Pulmonary artery endothelial cell (primary cell): ENCODE measurements at regions not wholly inside any gene's neighbourhood (a gene's known extent, or its start where the extent isn't known, plus 50 kb on each side); places are given as distances from the start of the nearest gene placed in this dataset.

Experiments
- DNase-seq: peaks from one replicate; pipeline ENCODE4 v3.0.0-alpha.2; 2011; ENCODE audit warnings: low read depth, low spot score

DNA sequence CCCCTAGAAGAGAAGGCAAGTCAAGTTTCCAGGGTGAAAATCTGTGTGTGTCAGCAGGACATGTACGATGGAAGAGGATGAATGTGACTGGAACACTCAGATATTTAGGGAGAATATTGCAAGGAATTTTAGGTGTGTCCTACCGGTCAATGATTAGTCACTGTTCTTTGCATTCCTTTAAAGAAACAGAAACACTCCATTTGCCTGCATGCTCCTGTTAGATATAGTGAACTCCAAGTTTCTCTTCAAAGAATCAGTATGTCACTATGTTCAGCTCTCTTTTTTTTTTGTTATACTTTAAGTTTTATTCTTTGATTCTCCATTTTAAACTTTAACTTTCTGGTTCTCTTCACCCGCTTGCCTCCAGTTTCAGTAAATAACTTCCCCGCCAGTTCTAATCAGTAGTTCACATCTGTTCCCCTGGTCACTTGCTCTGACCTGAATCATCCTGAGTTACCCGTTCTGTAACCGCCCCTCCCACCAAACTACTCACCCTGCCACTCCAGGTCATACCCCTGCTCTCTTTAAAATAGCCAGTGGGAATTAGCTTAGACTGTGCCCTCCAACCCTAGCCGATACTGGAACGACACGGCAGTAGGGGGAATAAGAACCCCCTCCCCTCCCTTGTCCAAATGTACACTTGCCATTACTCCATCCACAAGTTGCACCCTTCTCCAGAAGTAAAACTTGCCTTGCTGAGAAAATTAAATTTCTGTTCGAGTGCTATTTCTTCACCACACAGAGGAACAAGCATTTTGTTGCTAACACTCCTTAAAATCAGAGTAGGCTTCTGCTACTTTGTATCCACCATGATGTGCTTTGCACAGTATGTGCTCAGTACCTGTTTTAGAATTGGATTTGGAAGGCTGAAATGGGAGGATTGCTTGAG, 268.4 kb downstream of the METTL4 start:
- DNase-seq, result no peak

DNA sequence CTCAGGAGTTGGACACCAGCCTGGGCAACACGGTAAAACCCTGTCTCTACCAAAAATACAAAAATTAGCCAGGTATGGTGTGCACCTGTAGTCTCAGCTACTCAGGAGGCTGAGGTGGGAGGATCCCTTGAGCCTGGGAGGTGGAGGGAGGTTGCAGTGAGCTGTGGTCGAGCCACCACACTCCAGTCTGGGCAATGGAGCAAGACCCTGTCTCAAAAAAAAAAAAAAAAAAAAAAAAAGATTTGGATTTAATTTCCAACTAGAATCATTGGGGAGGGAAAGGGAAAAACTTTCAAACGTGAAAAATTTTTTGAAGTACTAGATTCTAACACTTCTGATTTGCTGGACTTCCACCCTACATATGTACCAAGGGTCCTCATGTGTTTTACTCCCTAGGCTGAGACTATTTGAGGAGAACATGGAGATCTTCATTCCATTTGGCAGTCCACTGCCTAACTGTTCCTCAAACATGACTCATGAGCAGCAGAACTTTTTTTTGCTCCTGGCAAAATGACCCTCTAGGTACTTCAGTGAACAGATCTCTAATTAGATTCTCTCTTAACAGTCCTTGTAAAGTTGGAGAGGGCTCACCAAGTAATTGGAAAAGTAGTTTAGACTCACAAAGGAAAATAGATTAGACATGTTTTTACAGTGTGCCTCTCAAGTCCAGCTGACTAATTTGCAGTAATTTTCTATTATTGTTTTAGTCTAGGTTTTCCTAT, 267.6 kb downstream of the METTL4 start:
- peak; percentile 10 for DNase-seq

- DNase-seq, result peak; percentile 63
Measured at GRCh38 chr18:2304378-2305175, 266.7 kb downstream of the METTL4 start.

- no peak for DNase-seq
Measured at GRCh38 chr18:2306606-2307005, 264.7 kb downstream of the METTL4 start.

DNA sequence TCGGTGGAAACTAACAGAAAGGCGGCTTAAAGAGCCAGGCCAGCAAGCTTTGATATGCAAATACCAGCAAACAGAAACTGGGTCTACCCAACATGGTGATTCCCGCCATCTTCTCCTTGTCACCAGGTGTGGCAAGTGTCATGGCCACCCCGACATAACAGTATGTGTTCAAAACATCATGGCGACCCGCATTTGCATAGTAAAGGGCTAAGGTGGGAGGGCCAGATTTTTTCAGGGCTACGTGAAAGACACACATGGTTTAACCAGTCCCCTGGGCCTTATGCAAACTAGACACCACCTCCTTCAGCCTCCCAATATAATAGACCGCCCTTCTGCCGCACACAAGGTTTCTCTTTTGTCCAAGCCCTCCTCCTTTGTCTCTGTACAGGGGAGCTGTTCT, 260.4 kb downstream of the METTL4 start:
- no peak for DNase-seq

DNA sequence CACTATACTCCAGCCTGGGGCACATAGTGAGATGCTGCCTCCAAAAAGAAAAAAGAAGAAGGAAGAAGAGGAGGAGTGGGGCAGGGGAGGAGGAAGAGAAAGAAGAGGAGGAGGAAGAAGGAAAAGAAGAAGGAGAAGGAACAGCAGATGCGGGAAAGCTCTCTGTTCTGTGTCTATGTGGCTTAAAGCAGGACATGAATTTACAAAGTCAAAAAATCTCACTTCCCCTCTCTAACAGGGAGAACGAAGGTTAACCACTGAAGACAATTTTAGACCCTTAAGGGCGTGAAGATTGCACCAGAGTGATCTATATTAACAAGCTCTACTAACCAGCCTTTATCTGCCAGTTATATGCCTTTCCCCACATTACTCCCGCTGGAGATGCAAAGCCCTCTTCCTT, 258.9 kb downstream of the METTL4 start:
- DNase-seq, result no peak

DNA sequence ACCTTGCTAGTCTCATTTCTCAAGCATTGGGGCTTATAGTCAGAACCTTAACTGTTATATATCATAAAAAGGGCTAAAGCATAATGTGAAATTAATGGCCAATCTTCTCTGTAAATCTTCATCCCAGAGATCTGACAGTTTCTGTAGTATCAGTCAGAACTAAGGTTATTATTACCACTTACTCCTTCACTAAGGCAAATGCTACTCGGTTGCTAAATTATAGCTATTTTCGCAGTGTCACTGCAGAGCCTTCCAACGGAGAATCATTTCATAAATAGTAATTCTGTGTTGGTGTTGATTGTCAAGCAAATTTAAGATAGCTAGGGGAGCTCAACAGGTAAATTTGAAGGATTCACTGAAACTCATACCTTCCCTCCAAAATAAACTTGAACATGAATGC, 258.0 kb downstream of the METTL4 start:
- DNase-seq, result no peak

DNA sequence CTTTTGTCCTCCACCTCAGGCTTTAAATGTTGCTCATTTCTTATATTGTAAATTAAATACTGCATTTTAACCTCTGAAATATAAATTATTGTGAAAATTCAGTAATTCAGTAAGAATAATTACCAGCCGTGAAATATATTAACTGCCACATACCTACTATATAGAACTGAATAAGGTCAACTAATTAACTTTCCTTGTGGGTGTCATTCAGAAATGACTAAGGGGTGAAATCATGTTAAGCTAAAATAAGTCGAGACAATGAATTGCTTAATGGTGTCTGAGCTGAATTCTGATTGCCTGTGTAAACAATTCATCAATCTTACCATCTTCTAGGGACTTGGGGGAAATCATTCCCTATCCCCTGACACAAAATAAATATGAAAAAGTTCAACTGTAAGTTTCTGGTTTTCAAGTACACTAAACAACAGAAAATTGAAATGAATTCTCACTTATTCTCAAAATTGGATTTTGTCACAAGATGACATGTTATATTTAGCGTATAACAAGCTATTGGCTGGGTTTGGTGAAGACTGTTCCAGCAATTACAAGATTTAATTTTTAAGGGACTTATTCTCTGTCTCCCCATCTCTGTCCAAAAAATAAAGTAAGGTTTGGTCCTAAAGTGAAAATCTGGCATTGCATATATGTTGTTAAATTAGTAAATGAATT, 255.1 kb downstream of the METTL4 start:
- no peak for DNase-seq

DNA sequence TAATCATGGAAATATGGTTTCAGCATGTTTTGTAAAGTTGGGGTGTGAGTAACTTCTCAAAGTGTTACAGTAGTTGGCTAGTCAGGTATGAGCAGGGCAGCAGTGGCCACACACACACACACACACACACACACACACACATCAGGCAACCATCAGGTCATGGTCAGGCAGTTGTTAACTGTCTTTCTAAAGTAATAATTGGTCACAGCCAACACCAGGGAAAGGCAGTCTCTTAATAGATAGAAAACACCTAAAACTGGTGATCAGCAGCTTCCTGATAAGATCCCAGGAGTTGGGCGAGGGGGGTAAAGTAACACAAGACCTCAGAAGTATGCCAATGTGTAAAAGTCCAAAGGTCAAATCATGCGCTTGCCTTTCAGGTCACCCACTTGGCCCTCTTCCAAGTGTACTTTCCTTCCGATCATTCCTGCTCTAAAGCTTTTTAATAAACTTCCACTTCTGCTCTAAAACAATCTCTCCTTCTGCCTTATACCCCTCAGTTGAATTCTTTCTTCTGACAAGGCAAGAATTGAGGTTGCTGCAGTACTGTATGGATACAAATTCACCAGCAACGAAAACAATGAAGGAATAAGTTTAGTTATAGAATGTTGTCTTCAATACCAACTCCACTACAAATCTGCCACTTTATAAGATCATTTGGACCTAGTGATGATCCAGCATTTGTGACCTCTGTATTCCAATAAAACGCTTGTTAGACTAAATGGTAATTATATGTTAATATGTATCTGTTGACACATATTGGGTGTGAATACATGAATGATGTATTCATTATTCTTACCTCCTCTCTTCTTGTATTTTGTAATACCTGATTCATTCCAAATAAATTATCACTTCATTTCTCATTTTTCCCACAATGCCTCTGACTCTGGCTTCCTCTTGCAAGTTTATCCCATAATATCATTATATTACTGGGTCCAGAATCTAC, 254.3 kb downstream of the METTL4 start:
- DNase-seq, result no peak

- DNase-seq, result no peak
Measured at GRCh38 chr18:2324459-2324858, 246.8 kb downstream of the METTL4 start.

GRCh38 chr18:2325308-2325849, 245.9 kb downstream of the METTL4 start:
- DNase-seq, result no peak

DNA sequence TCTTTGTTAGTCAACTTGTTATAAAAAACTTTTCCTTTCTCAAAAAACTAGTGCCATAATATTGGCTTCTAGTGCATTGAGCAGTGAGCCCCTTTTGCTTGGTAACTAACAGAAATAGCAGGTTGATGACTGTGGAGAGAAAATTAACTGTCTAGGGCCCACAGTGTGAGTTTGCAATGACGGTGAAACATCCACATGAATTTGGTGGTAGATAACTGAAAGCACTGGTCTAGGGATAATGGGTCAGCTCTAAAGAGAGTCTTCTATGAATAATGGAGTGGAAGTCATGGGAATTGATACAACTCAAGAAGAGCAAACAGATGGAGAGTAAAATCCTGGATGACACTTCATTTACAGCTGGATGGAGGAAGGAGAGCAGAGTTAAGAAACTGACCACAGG, 245.4 kb downstream of the METTL4 start:
- no peak for DNase-seq

DNA sequence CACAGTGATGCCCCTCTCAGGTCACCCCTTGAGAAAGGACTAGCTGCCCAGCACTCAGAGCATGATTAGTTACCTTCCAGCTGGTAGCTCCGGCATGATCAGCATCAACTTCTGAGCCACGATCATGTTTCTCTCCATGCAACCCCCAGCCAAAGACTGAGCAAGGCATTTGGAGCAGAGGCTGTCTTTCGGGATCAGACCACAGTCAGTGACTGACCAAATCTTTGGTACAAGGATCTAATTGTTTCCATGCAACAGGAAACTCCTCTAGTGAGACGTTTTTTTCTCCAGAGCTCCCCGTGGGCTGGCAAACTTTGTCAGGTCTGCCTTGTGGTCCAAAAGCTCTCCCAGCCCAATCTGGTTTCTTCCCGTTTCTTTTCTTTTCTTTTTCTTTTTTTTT, 244.3 kb downstream of the METTL4 start:
- no peak for DNase-seq

DNA sequence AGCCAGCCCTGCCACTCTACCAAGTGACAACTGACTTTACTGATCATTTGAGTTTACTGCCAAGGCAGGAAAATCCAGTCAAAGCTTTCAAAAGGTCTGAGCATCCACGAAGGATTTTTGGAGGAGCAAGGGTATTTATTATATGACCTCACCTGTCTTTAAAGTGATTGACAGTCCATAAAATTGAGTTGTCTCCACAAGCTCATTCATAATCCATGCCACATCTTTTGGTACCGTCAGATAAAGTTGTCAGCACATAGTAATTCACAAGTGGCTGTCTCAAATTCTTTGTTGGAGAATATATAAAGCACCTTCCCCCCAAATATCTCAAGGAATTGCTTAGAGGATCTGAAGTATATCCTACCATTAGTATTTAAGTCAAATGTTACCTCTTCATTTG, 240.5 kb downstream of the METTL4 start:
- no peak for DNase-seq

DNA sequence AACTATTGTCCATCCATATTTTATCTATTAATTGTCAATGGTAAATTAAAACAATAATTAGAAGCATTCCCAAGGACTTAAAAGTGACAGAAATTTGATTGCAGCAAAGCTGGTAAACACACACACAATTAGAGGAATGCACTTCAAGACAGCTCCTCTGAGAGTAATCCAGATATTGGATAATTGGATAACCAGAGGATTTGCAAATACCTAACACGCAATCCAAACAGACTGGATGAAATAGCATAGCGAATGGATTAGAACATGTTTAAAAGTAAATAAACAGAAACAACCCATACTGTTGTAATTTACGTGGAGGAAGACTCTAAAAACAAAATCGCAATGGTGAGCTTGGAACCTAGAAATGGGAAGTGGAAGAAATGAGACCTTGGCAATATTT, 239.8 kb downstream of the METTL4 start:
- no peak for DNase-seq

DNA sequence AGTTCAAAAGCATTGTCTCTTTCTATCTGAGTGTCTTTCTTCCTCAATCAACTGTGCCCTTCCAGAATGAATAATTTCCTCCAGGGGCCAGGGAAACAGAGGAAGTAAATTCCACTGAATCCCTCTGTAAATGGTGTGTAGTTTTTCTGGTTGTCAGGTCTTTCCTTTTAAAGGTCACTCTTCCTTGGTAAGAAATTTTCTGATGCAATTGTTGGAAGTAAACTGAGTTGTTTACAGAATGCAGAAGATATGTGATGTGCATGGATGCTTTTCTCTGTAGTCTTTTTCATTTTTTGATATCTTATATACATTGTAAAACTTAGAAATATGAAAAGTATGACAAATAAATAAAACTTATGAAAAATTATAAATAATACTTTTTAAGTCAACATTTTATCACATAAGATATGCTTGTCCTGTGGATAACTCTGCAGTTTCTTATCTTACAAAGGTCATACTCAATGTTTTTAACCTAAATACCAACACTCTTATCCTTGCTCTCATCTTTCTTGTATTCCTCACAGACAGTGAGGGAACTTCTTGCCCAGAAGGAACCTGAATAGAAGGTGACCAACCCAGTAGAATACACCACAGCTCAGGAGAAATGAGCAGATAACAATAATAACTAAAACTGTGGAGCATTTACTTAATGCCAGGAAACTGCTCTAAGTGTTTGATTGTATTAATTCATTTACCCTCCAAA, 234.5 kb downstream of the METTL4 start:
- DNase-seq, result no peak

- peak; percentile 1 for DNase-seq
Measured at GRCh38 chr18:2337552-2338141, 233.7 kb downstream of the METTL4 start.

DNA sequence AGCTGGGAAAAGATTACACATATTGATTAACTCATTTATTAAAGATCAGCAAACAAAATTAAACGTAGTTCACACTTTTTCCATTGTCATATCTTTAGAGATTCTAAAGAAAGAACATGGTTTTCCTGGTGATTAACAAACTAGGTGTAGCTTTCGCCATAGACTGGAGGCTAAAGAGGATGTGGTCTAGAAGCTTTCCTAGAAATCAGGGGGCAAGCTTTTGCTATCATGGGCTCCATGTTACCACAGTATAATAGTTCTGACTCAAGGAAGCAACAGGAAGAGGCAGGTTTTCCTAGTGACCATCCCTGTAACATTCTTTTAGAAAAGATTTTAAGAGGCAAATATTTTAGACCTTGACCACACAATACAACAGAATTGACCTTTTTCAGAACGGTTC, 232.7 kb downstream of the METTL4 start:
- no peak for DNase-seq

DNA sequence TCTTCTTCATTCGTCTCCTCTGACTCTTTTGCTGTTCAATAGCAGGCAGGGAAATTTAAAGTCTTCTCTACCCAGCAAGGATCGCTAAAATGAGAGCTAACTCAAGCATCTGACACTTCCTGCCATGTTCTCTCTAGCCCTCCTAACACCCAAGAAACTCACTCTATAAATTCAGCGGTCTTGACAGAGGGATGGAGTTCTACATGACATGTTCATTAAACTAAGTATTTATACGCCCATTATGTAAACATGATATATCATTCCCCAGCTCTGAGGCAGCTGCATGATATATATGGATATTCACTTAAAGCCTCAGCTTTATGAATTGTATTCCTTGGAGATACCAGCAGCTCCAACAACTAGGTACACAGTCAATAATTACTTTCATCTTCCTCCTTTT, 231.0 kb downstream of the METTL4 start:
- DNase-seq, result no peak
